ENCODE measurements at regions not wholly inside any gene's neighbourhood (a gene's known extent, or its start where the extent isn't known, plus 50 kb on each side); places are given as distances from the start of the nearest gene placed in this dataset.

GRCh38 chr7:113804475-113805095 lies 114.2 kb downstream of the PPP1R3A start:
- TF ChIP-seq CTCF (IDR thresholded peaks at IDR 0.05), result no peak
- no peaks in the 10 kb centered on the region for H3K36me3 ChIP-seq
- H3K27me3 ChIP-seq, result no peaks in the 10 kb centered on the region
- H3K4me3 ChIP-seq, result no peak overlapping the region
- H3K9me3 ChIP-seq, result no peaks in the 10 kb centered on the region
- no peaks in the 10 kb centered on the region for H3K4me1 ChIP-seq
- H3K27ac ChIP-seq, result no peak overlapping the region
- no peak for DNase-seq (ENCODE audit: low spot score)

GRCh38 chr7:113801751-113802150 lies 117.1 kb downstream of the PPP1R3A start:
- Histone ChIP-seq H3K27me3 (no peaks in the 10 kb centered on the region), H3K27ac (no peak overlapping the region), H3K4me1 (no peaks in the 10 kb centered on the region), H3K36me3 (no peaks in the 10 kb centered on the region), H3K9me3 (no peaks in the 10 kb centered on the region), H3K4me3 (no peak overlapping the region)
- TF ChIP-seq CTCF (IDR thresholded peaks at IDR 0.05), result no peak
- DNase-seq (ENCODE audit: low spot score), result no peak

GRCh38 chr7:113800826-113801225 lies 118.0 kb downstream of the PPP1R3A start:
- Histone ChIP-seq H3K4me1 (no peaks in the 10 kb centered on the region), H3K9me3 (no peaks in the 10 kb centered on the region), H3K27me3 (no peaks in the 10 kb centered on the region), H3K4me3 (no peak overlapping the region), H3K27ac (no peak overlapping the region), H3K36me3 (no peaks in the 10 kb centered on the region)
- no peak for TF ChIP-seq CTCF (IDR thresholded peaks at IDR 0.05)
- no peak for DNase-seq (ENCODE audit: low spot score)

DNA sequence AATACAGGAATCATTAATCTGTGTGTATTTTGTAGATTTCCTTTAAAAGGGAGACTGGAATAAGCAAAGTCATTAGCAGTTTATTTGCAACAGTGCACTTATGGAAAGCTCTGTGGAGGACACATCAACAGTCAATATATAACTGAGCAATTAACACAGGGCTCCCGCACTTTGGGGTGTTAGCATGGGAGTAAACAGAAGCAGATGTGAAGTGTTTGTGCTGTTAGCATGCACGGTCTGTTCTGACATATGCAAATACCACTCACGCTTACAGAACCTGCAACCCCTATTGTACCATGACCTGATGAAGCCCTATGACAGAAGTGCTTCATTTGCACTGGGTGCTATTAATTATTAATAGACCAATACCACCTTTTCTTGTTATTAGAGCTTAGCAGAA lies 118.9 kb downstream of the PPP1R3A start:
- Histone ChIP-seq H3K36me3 (no peaks in the 10 kb centered on the region), H3K27ac (no peak overlapping the region), H3K4me3 (no peak overlapping the region), H3K4me1 (no peaks in the 10 kb centered on the region), H3K27me3 (no peaks in the 10 kb centered on the region), H3K9me3 (no peaks in the 10 kb centered on the region)
- no peak for TF ChIP-seq CTCF (IDR thresholded peaks at IDR 0.05)
- DNase-seq (ENCODE audit: low spot score), result no peak

DNA sequence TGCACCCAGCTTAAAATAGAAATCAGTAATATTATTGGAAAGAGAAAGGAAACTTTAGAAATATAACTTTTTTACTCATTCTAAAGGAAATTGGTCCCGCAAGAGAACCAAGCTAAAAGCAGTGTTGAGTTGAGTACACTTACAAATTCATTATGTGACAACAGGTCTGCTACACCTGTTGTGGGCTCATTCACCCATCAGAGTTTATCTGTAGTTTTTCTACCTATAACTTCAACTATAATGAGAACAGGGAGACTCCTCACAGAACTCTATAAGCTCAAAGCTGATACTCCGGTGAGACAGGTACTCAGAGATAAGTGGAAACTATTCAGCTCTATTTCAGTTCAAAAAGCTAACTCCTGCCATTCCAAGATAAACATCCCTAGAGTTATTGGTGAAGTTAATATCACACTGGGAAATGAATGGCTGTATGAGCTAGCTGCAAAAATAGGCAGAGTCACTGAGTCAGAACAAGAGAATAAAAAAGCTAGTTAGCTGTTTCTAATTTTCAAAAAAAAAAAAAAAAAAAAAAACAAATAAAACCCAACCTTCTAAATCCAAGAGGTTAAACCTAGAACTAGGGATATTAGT lies 121.3 kb downstream of the PPP1R3A start:
- no peak for TF ChIP-seq CTCF (IDR thresholded peaks at IDR 0.05)
- Histone ChIP-seq H3K27ac (no peak overlapping the region), H3K4me3 (no peak overlapping the region), H3K36me3 (no peaks in the 10 kb centered on the region), H3K9me3 (no peaks in the 10 kb centered on the region), H3K4me1 (no peaks in the 10 kb centered on the region), H3K27me3 (no peaks in the 10 kb centered on the region)
- no peak for DNase-seq (ENCODE audit: low spot score)

DNA sequence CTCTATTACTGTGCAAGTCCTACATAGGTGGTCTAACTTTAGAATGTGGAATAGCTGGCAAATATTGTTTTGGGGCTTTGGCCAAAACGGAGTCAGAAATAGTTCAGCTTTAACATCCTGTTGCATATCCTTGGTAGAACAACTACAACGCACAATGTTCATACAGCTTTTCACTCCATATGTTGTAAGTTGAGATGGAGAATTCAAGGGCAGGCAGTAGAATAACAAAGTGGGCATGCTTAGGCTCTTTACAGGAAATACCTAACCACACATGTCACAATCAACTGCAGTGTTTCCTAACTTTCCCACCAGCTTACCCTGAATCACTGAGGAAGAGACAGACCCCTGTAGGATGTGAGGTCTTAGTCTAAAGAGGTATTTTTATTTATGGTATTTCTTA lies 122.3 kb downstream of the PPP1R3A start:
- Histone ChIP-seq H3K27ac (no peak overlapping the region), H3K4me3 (no peak overlapping the region), H3K9me3 (no peaks in the 10 kb centered on the region), H3K27me3 (no peaks in the 10 kb centered on the region), H3K4me1 (no peaks in the 10 kb centered on the region), H3K36me3 (no peaks in the 10 kb centered on the region)
- TF ChIP-seq CTCF (IDR thresholded peaks at IDR 0.05), result no peak
- DNase-seq (ENCODE audit: low spot score), result no peak

Measured in right atrium auricular region (tissue), 2 donors.